ENCODE measurements at regions not wholly inside any gene's neighbourhood (a gene's known extent, or its start where the extent isn't known, plus 50 kb on each side); places are given as distances from the start of the nearest gene placed in this dataset.

- no peaks in the 10 kb centered on the region for H3K4me1 ChIP-seq (ENCODE audit: insufficient read depth)
- TF ChIP-seq ZNF331 (CRISPR knock-in tag; IDR thresholded peaks at IDR 0.05; ENCODE audit: low read depth) (no peak), JUNB (IDR thresholded peaks at IDR 0.05; ENCODE audit: unreplicated experiment) (no peak), EZH2 (IDR thresholded peaks at IDR 0.05; ENCODE audit: low read depth, unreplicated experiment) (no peak), REST (IDR thresholded peaks at IDR 0.05; ENCODE audit: unreplicated experiment) (no peak), ZNF114 (CRISPR knock-in tag; IDR thresholded peaks at IDR 0.05) (no peak), CTCF (conservative IDR thresholded peaks at IDR 0.05; ENCODE audit: low read depth in 2 of 2) (no peak), CREB1 (CRISPR knock-in tag; IDR thresholded peaks at IDR 0.05; ENCODE audit: low read depth) (no peak)
- no peaks in the 10 kb centered on the region for H3K27me3 Mint-ChIP-seq (ENCODE audit: insufficient read depth, low read depth, poor library complexity)
- no peak overlapping the region for H3K4me2 ChIP-seq
- DNase-seq (ENCODE audit: low spot score) (no peak), ATAC-seq (no peak)
- no peaks in the 10 kb centered on the region for H4K20me1 ChIP-seq (replicated peaks; ENCODE audit: insufficient read depth)
- H3K79me2 ChIP-seq (replicated peaks; ENCODE audit: insufficient read depth) = no peaks in the 10 kb centered on the region
- no peaks in the 10 kb centered on the region for H3K4me1 Mint-ChIP-seq
- H3K36me3 Mint-ChIP-seq (ENCODE audit: low read depth) = peaks cover 34% of the 10 kb centered on the region
- H3K4me3 Mint-ChIP-seq = no peak overlapping the region
- no peaks in the 10 kb centered on the region for H3K27me3 ChIP-seq (ENCODE audit: insufficient read depth)
- peaks cover 100% of the 10 kb centered on the region for H3K9me3 Mint-ChIP-seq
- H3K9me2 ChIP-seq (ENCODE audit: insufficient read depth) = no peaks in the 10 kb centered on the region
- no peak overlapping the region for H3K27ac ChIP-seq (ENCODE audit: low read depth)
- no peaks in the 10 kb centered on the region for H3F3A ChIP-seq (replicated peaks; ENCODE audit: low read depth)
- H3K4me3 ChIP-seq = no peak overlapping the region
- no peaks in the 10 kb centered on the region for H3K36me3 ChIP-seq (ENCODE audit: insufficient read depth)
- H3K27ac Mint-ChIP-seq = no peak overlapping the region
- no peak overlapping the region for H2AFZ ChIP-seq
Observed at GRCh38 chr10:37710831-37711616, 146.4 kb downstream of the ZNF248 start.

- peaks cover 100% of the 10 kb centered on the region for H3K9me3 Mint-ChIP-seq
- H3K36me3 ChIP-seq (ENCODE audit: insufficient read depth) = no peaks in the 10 kb centered on the region
- TF ChIP-seq CREB1 (CRISPR knock-in tag; IDR thresholded peaks at IDR 0.05; ENCODE audit: low read depth) (no peak), ETS1 (IDR thresholded peaks at IDR 0.05) (no peak), STAT1 (IDR thresholded peaks at IDR 0.05; ENCODE audit: unreplicated experiment) (no peak), EZH2 (IDR thresholded peaks at IDR 0.05; ENCODE audit: low read depth, unreplicated experiment) (no peak), ZNF114 (CRISPR knock-in tag; IDR thresholded peaks at IDR 0.05) (no peak), ZNF331 (CRISPR knock-in tag; IDR thresholded peaks at IDR 0.05; ENCODE audit: low read depth) (no peak), NANOG (IDR thresholded peaks at IDR 0.05; ENCODE audit: borderline replicate concordance) (no peak)
Observed at GRCh38 chr10:37707829-37708578, 149.4 kb downstream of the ZNF248 start.

More at GRCh38 chr10:37707829-37708578, 149.4 kb downstream of the ZNF248 start:
- Histone ChIP-seq H3K27me3 (ENCODE audit: insufficient read depth) (no peaks in the 10 kb centered on the region), H3K79me2 (replicated peaks; ENCODE audit: insufficient read depth) (no peaks in the 10 kb centered on the region), H3K4me2 (no peak overlapping the region), H3K4me1 (ENCODE audit: insufficient read depth) (no peaks in the 10 kb centered on the region), H2AFZ (no peak overlapping the region), H3K27ac (ENCODE audit: low read depth) (no peak overlapping the region), H4K20me1 (replicated peaks; ENCODE audit: insufficient read depth) (no peaks in the 10 kb centered on the region), H3K9me2 (ENCODE audit: insufficient read depth) (no peaks in the 10 kb centered on the region), H3F3A (replicated peaks; ENCODE audit: low read depth) (no peaks in the 10 kb centered on the region), H3K4me3 (no peak overlapping the region)
- Mint-ChIP-seq H3K4me1 (no peaks in the 10 kb centered on the region), H3K27me3 (ENCODE audit: insufficient read depth, low read depth, poor library complexity) (peaks cover 1% of the 10 kb centered on the region), H3K4me3 (no peak overlapping the region), H3K36me3 (ENCODE audit: low read depth) (peaks cover 30% of the 10 kb centered on the region), H3K27ac (no peak overlapping the region)
- DNase-seq (ENCODE audit: low spot score) (no peak), ATAC-seq (no peak)
